ENCODE measurements at regions not wholly inside any gene's neighbourhood (a gene's known extent, or its start where the extent isn't known, plus 50 kb on each side); places are given as distances from the start of the nearest gene placed in this dataset.

DNA sequence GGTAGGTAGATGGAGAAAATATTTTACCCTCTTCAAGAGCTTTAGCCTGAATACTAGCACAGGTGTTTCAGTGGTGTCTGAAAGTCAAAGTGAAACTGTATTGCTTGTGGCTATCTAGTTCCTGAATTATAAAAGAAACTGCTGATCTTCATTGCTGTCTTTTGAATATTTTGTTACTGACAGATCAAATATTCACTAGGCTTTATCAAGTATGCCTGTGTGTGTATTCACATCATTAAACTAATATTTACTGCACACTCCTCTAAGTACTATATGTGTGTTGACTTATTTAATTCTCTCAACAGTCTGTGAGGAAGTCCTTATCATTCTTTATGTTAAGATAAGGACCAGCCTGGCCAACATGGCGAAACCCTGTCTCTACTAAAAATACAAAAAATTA is 139.6 kb downstream of the SOCS6 start:
- TF ChIP-seq ATF2 (CRISPR knock-in tag; IDR thresholded peaks at IDR 0.05) (no peak), ZNF232 (CRISPR knock-in tag; IDR thresholded peaks at IDR 0.05; ENCODE audit: borderline replicate concordance) (no peak), MYC (CRISPR knock-in tag; IDR thresholded peaks at IDR 0.05; ENCODE audit: borderline replicate concordance) (no peak), MYNN (CRISPR knock-in tag; IDR thresholded peaks at IDR 0.05; ENCODE audit: low read depth) (no peak), ZSCAN25 (CRISPR knock-in tag; IDR thresholded peaks at IDR 0.05) (no peak), PPARG (CRISPR knock-in tag; conservative IDR thresholded peaks at IDR 0.05) (no peak), MIXL1 (CRISPR knock-in tag; IDR thresholded peaks at IDR 0.05) (no peak), MED1 (CRISPR knock-in tag; IDR thresholded peaks at IDR 0.05) (no peak), THAP9 (CRISPR knock-in tag; IDR thresholded peaks at IDR 0.05; ENCODE audit: borderline replicate concordance) (no peak)
- TF ChIP-seq, protein P1, sequence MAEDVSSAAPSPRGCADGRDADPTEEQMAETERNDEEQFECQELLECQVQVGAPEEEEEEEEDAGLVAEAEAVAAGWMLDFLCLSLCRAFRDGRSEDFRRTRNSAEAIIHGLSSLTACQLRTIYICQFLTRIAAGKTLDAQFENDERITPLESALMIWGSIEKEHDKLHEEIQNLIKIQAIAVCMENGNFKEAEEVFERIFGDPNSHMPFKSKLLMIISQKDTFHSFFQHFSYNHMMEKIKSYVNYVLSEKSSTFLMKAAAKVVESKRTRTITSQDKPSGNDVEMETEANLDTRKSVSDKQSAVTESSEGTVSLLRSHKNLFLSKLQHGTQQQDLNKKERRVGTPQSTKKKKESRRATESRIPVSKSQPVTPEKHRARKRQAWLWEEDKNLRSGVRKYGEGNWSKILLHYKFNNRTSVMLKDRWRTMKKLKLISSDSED (CRISPR knock-in tag; IDR thresholded peaks at IDR 0.05), result no peak

All from HepG2 (cell line).